Glutamatergic neuron (in vitro differentiated cells): ENCODE measurements at regions not wholly inside any gene's neighbourhood (a gene's known extent, or its start where the extent isn't known, plus 50 kb on each side); places are given as distances from the start of the nearest gene placed in this dataset.

Source experiments
- DNase-seq: peaks from one replicate; pipeline ENCODE4 v3.0.0; 2022
- H3K27ac Mint-ChIP-seq: one replicate; pipeline ENCODE4 v1.8.0; 2020; ENCODE audit warnings: mild to moderate bottlenecking, mixed read lengths, inconsistent platforms; ENCODE audit not compliant: unreplicated experiment
- H3K27me3 Mint-ChIP-seq: one replicate; pipeline ENCODE4 v1.8.0; 2020; ENCODE audit warnings: mild to moderate bottlenecking, moderate library complexity, mixed read lengths, inconsistent platforms; ENCODE audit not compliant: unreplicated experiment
- H3K36me3 Mint-ChIP-seq: one replicate; pipeline ENCODE4 v1.8.0; 2020; ENCODE audit warnings: mild to moderate bottlenecking, mixed read lengths, inconsistent platforms; ENCODE audit not compliant: unreplicated experiment
- H3K4me1 Mint-ChIP-seq: one replicate; pipeline ENCODE4 v1.8.0; 2020; ENCODE audit warnings: mild to moderate bottlenecking, low read depth, mixed read lengths, inconsistent platforms; ENCODE audit not compliant: unreplicated experiment
- H3K4me3 Mint-ChIP-seq: one replicate; pipeline ENCODE4 v1.8.0; 2020; ENCODE audit warnings: mild to moderate bottlenecking, mixed read lengths, inconsistent platforms; ENCODE audit not compliant: unreplicated experiment
- H3K9me3 Mint-ChIP-seq: one replicate; pipeline ENCODE4 v1.8.0; 2020; ENCODE audit warnings: mild to moderate bottlenecking, moderate library complexity, mixed read lengths, inconsistent platforms; ENCODE audit not compliant: unreplicated experiment
- TF ChIP-seq, protein P1 (sequence below): fragments of 200-600 bp; sonication (generic); IDR thresholded peaks from one replicate; pipeline ENCODE4 v1.5.0; 2021; ENCODE audit not compliant: partially characterized antibody, unreplicated experiment

DNA sequence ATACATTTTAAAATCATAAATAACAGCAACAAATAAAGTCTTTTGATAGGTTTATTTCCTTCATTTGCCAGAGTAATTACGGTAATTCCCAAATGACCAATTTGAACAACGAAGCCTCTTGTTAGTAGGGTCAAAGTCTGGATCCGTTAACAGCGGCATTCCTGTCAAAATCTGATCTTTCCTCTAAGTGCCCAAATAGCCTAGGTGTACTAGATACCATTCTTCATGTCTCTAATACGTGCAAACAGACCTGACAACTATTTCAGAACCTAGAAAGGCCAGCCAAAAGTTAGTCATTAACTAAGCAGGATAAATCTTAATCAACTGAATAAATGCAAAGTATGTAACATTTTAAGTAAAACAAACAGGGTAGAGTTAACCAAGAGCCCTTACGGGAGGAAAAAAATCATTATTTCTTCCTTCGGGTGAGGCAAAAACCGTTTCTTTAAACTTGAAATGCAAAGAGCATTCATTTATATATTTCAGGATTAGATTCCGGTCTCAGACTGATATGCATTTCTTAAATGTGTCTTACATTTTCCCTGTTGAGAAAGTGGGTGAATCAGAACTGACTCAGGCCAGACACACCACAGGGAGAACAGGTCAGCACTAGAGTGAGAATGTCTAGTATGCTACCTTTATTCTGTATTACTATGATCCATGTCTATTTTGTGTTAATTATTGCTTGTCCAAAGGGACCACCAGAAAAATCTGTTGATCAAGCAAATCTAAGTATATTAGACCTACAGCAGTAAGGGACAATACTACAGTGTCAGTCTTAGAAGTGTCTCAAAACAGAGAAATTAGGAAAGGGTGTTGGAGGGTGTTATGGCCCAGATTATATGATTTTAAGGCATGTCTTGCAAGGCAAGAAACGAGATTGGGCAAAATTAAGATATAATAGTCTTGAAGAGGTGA lies 141.5 kb upstream of the NDUFV2 start:
- Mint-ChIP-seq H3K36me3 (no peaks in the 10 kb centered on the region), H3K9me3 (peaks cover 2% of the 10 kb centered on the region), H3K27ac (no peak overlapping the region), H3K4me1 (peaks cover 4% of the 10 kb centered on the region), H3K27me3 (peaks cover 3% of the 10 kb centered on the region), H3K4me3 (no peak overlapping the region)
- no peak for DNase-seq
- TF ChIP-seq, protein P1, sequence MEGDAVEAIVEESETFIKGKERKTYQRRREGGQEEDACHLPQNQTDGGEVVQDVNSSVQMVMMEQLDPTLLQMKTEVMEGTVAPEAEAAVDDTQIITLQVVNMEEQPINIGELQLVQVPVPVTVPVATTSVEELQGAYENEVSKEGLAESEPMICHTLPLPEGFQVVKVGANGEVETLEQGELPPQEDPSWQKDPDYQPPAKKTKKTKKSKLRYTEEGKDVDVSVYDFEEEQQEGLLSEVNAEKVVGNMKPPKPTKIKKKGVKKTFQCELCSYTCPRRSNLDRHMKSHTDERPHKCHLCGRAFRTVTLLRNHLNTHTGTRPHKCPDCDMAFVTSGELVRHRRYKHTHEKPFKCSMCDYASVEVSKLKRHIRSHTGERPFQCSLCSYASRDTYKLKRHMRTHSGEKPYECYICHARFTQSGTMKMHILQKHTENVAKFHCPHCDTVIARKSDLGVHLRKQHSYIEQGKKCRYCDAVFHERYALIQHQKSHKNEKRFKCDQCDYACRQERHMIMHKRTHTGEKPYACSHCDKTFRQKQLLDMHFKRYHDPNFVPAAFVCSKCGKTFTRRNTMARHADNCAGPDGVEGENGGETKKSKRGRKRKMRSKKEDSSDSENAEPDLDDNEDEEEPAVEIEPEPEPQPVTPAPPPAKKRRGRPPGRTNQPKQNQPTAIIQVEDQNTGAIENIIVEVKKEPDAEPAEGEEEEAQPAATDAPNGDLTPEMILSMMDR, result no peak

DNA sequence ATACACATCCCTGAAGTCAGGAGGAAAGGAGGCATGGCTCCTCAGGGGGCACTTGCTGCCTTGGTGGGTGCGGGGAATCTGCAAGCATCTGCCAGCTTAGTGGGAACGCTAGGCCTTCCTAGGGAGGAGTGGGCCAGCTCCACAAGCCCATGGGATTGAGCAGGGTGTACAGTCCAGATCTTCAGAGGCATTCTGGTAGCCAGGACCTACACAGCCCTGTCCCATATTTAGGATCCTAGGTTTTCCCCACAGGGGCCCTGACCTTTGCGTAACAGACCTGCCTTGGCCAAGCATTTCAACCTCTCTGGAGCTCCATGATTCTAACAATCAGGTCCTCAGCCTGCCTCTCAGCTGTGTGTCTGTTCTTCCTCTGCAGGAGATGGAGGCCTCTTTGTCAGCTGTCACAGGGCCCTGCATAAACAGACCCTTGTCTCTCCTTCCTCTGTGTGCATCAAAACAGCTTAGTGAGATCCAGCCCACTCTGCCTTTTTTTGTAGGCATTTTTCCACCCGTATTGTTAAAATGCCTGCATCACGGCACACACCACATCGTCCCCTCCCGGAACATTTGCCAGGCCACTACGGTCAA lies 140.2 kb upstream of the NDUFV2 start:
- no peaks in the 10 kb centered on the region for H3K36me3 Mint-ChIP-seq
- no peak overlapping the region for H3K4me3 Mint-ChIP-seq
- TF ChIP-seq, protein P1, result no peak
- H3K9me3 Mint-ChIP-seq, result peaks cover 2% of the 10 kb centered on the region
- peaks cover 4% of the 10 kb centered on the region for H3K4me1 Mint-ChIP-seq
- H3K27ac Mint-ChIP-seq, result no peak overlapping the region
- H3K27me3 Mint-ChIP-seq, result peaks cover 3% of the 10 kb centered on the region
- no peak for DNase-seq

DNA sequence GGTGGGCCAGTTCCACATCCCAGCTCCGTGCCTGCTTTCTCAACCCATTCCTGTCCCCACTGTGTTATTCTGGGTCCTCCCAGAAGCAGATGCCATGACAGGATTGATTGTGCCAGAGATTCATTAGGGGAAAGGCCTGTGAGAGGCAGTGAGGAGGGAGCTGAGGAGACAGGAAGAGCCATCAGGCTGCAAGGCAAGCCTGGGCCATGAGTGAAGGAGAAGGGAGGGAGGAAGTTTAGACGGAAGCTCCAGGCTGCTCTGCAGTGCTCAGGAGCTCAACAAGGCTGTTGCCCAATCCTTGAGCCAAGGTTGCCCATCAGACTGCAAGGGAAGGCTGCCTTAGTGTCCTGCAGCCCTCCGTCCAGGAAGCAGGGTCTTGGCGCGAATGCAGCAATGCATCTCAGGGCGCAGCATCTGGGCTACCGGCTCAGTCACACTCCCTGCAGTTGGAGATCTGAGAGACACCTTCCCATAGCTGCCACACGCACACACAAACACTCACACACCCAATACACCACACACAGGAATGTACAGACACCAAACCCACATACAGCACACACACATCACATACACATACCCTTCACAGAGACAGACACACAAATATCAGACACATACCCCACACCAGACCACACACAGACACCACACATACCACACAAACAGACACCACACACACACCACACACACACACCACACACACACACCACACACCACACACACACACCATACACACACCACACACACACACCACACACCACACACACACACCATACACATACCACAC lies 139.5 kb upstream of the NDUFV2 start:
- peak overlapping the region; percentile 56 for H3K27ac Mint-ChIP-seq
- TF ChIP-seq, protein P1, result no peak
- H3K4me1 Mint-ChIP-seq, result peaks cover 4% of the 10 kb centered on the region
- H3K4me3 Mint-ChIP-seq, result no peak overlapping the region
- no peak for DNase-seq
- H3K27me3 Mint-ChIP-seq, result peaks cover 3% of the 10 kb centered on the region
- H3K9me3 Mint-ChIP-seq, result peaks cover 2% of the 10 kb centered on the region
- H3K36me3 Mint-ChIP-seq, result no peaks in the 10 kb centered on the region

DNA sequence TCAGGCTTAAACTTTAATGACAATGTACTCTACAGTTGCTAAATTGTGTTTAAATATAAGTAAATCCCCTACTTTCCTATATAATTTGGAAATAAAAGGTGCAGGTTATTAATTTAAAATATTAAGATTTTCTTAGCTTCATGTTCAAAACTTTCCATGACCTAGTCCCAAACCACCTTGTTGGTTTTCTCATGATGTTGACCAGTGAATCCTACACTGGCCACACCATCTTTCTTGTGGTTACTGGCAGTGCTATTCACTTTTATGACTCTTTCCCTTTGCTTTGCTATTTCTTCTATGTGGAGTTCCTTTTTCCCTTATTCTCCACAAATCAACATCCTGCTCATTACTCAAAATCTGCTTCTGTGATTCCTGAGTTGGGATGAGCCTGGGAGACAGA lies 138.6 kb upstream of the NDUFV2 start:
- Mint-ChIP-seq H3K36me3 (no peaks in the 10 kb centered on the region), H3K4me1 (peaks cover 4% of the 10 kb centered on the region), H3K27me3 (peaks cover 5% of the 10 kb centered on the region), H3K27ac (no peak overlapping the region), H3K4me3 (no peak overlapping the region), H3K9me3 (peaks cover 2% of the 10 kb centered on the region)
- no peak for DNase-seq
- TF ChIP-seq, protein P1, result no peak
